Heart left ventricle (tissue), 16 donors: ENCODE measurements at regions not wholly inside any gene's neighbourhood (a gene's known extent, or its start where the extent isn't known, plus 50 kb on each side); places are given as distances from the start of the nearest gene placed in this dataset.

Experiments used
- ATAC-seq, 4 donors: fragments of 200-7000 bp; cut with Tn5 transposase; one replicate each; pipeline ENCODE4 v1.9.1; 2020 to 2022; ENCODE audit warnings: moderate library complexity in 4 of 4, mild to moderate bottlenecking in 3 of 4, moderate number of reproducible peaks in 1 of 4
- DNase-seq, 5 donors: peaks; one replicate each; pipeline ENCODE4 v3.0.0-alpha.2; 2020
- H3K27ac ChIP-seq, 12 donors: fragments of 200-600 bp; sonication (generic) in 4 of 12; one replicate each; pipeline versions ENCODE4 v1.5.0 to v1.8.0; 2016 to 2022; ENCODE audit warnings: mild to moderate bottlenecking in 2 of 12
- H3K27me3 ChIP-seq, 9 donors: fragments of 200-600 bp; sonication (generic) in 2 of 9; one replicate each; pipeline versions ENCODE4 v1.5.1 to v1.8.0; 2016 to 2022; ENCODE audit warnings: mild to moderate bottlenecking in 3 of 9
- H3K36me3 ChIP-seq, 9 donors: fragments of 200-600 bp; sonication (generic) in 2 of 9; one replicate each; pipeline versions ENCODE4 v1.5.0 to v1.8.0; 2018 to 2022; ENCODE audit warnings: mild to moderate bottlenecking in 2 of 9
- H3K4me1 ChIP-seq, 12 donors: fragments of 200-600 bp; sonication (generic) in 4 of 12; one replicate each; pipeline versions ENCODE4 v1.5.0 to v1.8.0; 2016 to 2022; ENCODE audit warnings: mild to moderate bottlenecking in 3 of 12
- H3K4me3 ChIP-seq, 12 donors: fragments of 200-600 bp; sonication (generic) in 4 of 12; one replicate each; pipeline versions ENCODE4 v1.5.0 to v1.8.0; 2017 to 2022; ENCODE audit warnings: mild to moderate bottlenecking in 9 of 12, moderate library complexity in 4 of 12
- H3K9me3 ChIP-seq, 12 donors: fragments of 200-600 bp; sonication (generic) in 4 of 12; one replicate each; pipeline versions ENCODE4 v1.5.0 to v1.8.0; 2016 to 2022; ENCODE audit warnings: mild to moderate bottlenecking in 1 of 12
- POLR2A ChIP-seq, 2 donors: fragments of 450-650 bp; IDR thresholded peaks; one replicate each; pipeline ENCODE4 v1.6.1; 2017; ENCODE audit warnings: antibody characterized with exemption in 2 of 2, mild to moderate bottlenecking in 2 of 2, moderate library complexity in 2 of 2
- WGBS, 4 donors: extraction: QIAGEN DNeasy Blood & Tissue Kit in 2 of 4; methylation state at CpG; one replicate each; pipeline versions ENCODE4 v1.1.5 to v1.1.7; 2013 to 2018; 5-methylcytosine and 5-hydroxymethylcytosine counted together
- intact Hi-C, 10 donors: fragments of 100-400 bp; cut with DNase I; formaldehyde crosslinking; loops; one replicate each; pipeline versions ENCODE4 v1.11.1 to v1.14.2; 2022
- TF ChIP-seq, protein P1 (sequence below), 12 donors: fragments of 200-600 bp; sonication (generic) in 4 of 12; IDR thresholded peaks; one replicate each; pipeline versions ENCODE4 v1.5.0 to v1.8.0; 2018 to 2022; ENCODE audit warnings: antibody characterized with exemption in 12 of 12, mild to moderate bottlenecking in 5 of 12
- donor health status: ischemic (EF 13 %, LVEDD 7.1; RV severe dilation, severe dysfunction).
- donor health status: healthy with polysubstance abuse.
- donor health status: DM: no; HTN: yes; CAD: no.
- donor health status: DM: no; HTN: no; CAD: no.
- donor health status: ischemic (EF 25% LVEDD 6.9; RV normal size, moderate dysfunction).
- donor health status: ischemic (EF 25% LVEDD 5.7; RV mildly dilated, moderate dysfunction).
- donor health status: healthy.
- donor health status: DM: yes; HTN: yes; CAD: no.
- donor health status: ischemic (EF 35%, LVEDD 5.7; RV mildly dilated, moderate dysfunction).
- donor health status: nonischemic (EF 11% LVEDD 7.7; RV severe dilation, severe dysfunction).
- donor health status: DM: yes; HTN: yes; CAD: no.
- donor health status: PGD.
- donor health status: ischemic (EF 29% LVEDD 5.4; RV normal size, mild dysfunction).
- donor health status: nonischemic (EF 23%, LVEDD 6.1; RV moderate dilation, normal function).

- no peaks in the 10 kb centered on the region for H3K9me3 ChIP-seq
- no peak for DNase-seq
- H3K4me1 ChIP-seq = no peaks in the 10 kb centered on the region
- TF ChIP-seq POLR2A (IDR thresholded peaks at IDR 0.05) = no peak
- TF ChIP-seq, protein P1, sequence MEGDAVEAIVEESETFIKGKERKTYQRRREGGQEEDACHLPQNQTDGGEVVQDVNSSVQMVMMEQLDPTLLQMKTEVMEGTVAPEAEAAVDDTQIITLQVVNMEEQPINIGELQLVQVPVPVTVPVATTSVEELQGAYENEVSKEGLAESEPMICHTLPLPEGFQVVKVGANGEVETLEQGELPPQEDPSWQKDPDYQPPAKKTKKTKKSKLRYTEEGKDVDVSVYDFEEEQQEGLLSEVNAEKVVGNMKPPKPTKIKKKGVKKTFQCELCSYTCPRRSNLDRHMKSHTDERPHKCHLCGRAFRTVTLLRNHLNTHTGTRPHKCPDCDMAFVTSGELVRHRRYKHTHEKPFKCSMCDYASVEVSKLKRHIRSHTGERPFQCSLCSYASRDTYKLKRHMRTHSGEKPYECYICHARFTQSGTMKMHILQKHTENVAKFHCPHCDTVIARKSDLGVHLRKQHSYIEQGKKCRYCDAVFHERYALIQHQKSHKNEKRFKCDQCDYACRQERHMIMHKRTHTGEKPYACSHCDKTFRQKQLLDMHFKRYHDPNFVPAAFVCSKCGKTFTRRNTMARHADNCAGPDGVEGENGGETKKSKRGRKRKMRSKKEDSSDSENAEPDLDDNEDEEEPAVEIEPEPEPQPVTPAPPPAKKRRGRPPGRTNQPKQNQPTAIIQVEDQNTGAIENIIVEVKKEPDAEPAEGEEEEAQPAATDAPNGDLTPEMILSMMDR (IDR thresholded peaks at IDR 0.05) = peak in 10 of 12 donors; percentile 4 to 53 (median 36)
- H3K36me3 ChIP-seq = no peaks in the 10 kb centered on the region
- H3K27me3 ChIP-seq = no peaks in the 10 kb centered on the region
- 85 to 91% (median 88%) methylated on average over 7 of the region's 7 CpGs for WGBS, 4 donors
- H3K27ac ChIP-seq = no peak overlapping the region
- H3K4me3 ChIP-seq = no peak overlapping the region
- intact Hi-C loops = loop anchor here in 1 of 10 donors (10.0 kb wide), 1 partner anchor 169 kb away; no protein-coding TSS in a partner anchor
- peak in 3 of 4 donors; percentile 26 to 63 (median 58) for ATAC-seq
These were observed 188.6 kb downstream of the FCRL5 start for GRCh38 chr1:157363660-157364140.

GRCh38 chr1:157360023-157360390 is 192.3 kb downstream of the FCRL5 start:
- intact Hi-C loops = loop anchor here in 1 of 10 donors (10.0 kb wide), 1 partner anchor 165 kb away; no protein-coding TSS in a partner anchor
- Histone ChIP-seq H3K4me1 (peaks cover 0 to 10% (median 0%) of the 10 kb centered on the region in 12 donors), H3K36me3 (no peaks in the 10 kb centered on the region), H3K9me3 (no peaks in the 10 kb centered on the region), H3K27me3 (no peaks in the 10 kb centered on the region), H3K4me3 (no peak overlapping the region), H3K27ac (no peak overlapping the region)
- ATAC-seq (no peak), DNase-seq (no peak)
- TF ChIP-seq POLR2A (IDR thresholded peaks at IDR 0.05) = no peak
- TF ChIP-seq, protein P1 (IDR thresholded peaks at IDR 0.05) = no peak

DNA sequence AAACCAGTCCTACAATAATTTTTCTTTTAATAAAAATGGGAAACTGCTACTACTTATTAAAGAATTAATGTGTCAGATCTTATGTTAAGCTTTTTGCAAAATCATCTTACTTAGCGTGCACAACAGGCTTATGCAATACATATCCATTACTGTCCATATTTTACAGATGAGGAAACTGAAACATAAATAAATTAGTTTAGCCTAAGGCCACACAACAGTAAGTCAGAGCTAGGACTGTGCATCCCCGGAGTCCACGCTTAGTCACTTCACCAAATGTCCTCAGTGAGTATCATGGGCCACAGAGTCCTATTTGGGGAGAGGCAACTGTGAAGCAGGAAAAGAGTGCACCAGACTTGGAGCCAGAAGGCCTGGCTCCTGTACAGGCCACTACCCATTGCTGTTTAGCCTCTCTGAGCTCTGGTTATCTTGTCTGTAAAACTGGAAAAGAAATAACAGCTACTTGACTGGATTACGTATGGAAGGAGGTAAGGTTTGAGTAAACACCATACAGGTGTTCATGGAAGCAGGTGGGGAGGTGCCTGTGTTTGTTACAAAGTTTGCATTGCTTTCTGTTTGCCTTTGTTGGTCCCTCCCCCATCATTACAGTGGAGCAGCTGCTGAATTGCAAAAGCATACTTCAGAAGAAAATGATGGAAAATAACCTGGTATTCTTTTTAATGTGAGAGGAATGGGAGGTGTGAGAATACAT is 192.8 kb downstream of the FCRL5 start:
- Histone ChIP-seq H3K9me3 (no peaks in the 10 kb centered on the region), H3K27ac (no peak overlapping the region), H3K36me3 (no peaks in the 10 kb centered on the region), H3K27me3 (no peaks in the 10 kb centered on the region), H3K4me1 (peaks cover 0 to 10% (median 0%) of the 10 kb centered on the region in 12 donors), H3K4me3 (no peak overlapping the region)
- 84 to 92% (median 87%) methylated on average over 4 of the region's 4 CpGs for WGBS, 4 donors
- TF ChIP-seq, protein P1 (IDR thresholded peaks at IDR 0.05) = no peak
- TF ChIP-seq POLR2A (IDR thresholded peaks at IDR 0.05) = no peak
- DNase-seq (no peak), ATAC-seq (no peak)
- intact Hi-C loops = loop anchor here in 1 of 10 donors (10.0 kb wide), 1 partner anchor 165 kb away; no protein-coding TSS in a partner anchor

- Histone ChIP-seq H3K4me1 (peaks cover 0 to 10% (median 0%) of the 10 kb centered on the region in 12 donors), H3K27me3 (peaks cover 0 to 4% (median 0%) of the 10 kb centered on the region in 9 donors), H3K4me3 (no peak overlapping the region), H3K36me3 (no peaks in the 10 kb centered on the region), H3K9me3 (no peaks in the 10 kb centered on the region), H3K27ac (no peak overlapping the region)
- 21 to 45% (median 25%) methylated on average over 5 of the region's 5 CpGs for WGBS, 4 donors
- DNase-seq (peak in 3 of 5 donors; percentile 29 to 36 (median 29)), ATAC-seq (peak; percentile 72 to 88 (median 82))
- no peak for TF ChIP-seq POLR2A (IDR thresholded peaks at IDR 0.05)
- TF ChIP-seq, protein P1 (IDR thresholded peaks at IDR 0.05) = no peak
- intact Hi-C loops = no loop called here
These were observed 195.2 kb downstream of the FCRL5 start for GRCh38 chr1:157357111-157357510.
